Endodermal cell (in vitro differentiated cells): ENCODE measurements at regions not wholly inside any gene's neighbourhood (a gene's known extent, or its start where the extent isn't known, plus 50 kb on each side); places are given as distances from the start of the nearest gene placed in this dataset.

Experiments
- DNase-seq: peaks from one replicate; pipeline ENCODE4 v3.0.0-alpha.2; 2017
- H3K27ac ChIP-seq: 2 replicates; pipeline ENCODE4 v1.5.1; 2013; ENCODE audit warnings: mild to moderate bottlenecking, low read depth, low read length, moderate library complexity
- H3K27me3 ChIP-seq: 2 replicates; pipeline ENCODE4 v1.6.1; 2013; ENCODE audit warnings: mild to moderate bottlenecking, low read length, moderate library complexity; ENCODE audit not compliant: insufficient read depth, control insufficient read depth, poor library complexity, severe bottlenecking
- H3K36me3 ChIP-seq: 2 replicates; pipeline ENCODE4 v1.7.0; 2013; ENCODE audit warnings: mild to moderate bottlenecking, low read length, moderate library complexity; ENCODE audit not compliant: control insufficient read depth, insufficient read depth
- H3K4me1 ChIP-seq: one replicate; pipeline ENCODE4 v1.7.0; 2013; ENCODE audit warnings: low read length; ENCODE audit not compliant: control insufficient read depth, insufficient read depth
- H3K4me3 ChIP-seq: 2 replicates; pipeline ENCODE4 v1.5.1; 2013; ENCODE audit warnings: mild to moderate bottlenecking, low read length, moderate library complexity
- H3K9ac ChIP-seq: 2 replicates; pipeline ENCODE4 v1.6.1; 2013; ENCODE audit warnings: mild to moderate bottlenecking, low read length, moderate library complexity; ENCODE audit not compliant: poor library complexity, severe bottlenecking; ENCODE audit errors: extremely low read depth
- H3K9me3 ChIP-seq: 2 replicates; pipeline ENCODE4 v1.6.1; 2013; ENCODE audit warnings: mild to moderate bottlenecking, low read length, moderate library complexity; ENCODE audit not compliant: control insufficient read depth
- H3K27ac Mint-ChIP-seq: 2 replicates; pipeline ENCODE4 v1.8.0; 2020; ENCODE audit warnings: mixed read lengths
- H3K27me3 Mint-ChIP-seq: 2 replicates; pipeline ENCODE4 v1.8.0; 2021; ENCODE audit warnings: mild to moderate bottlenecking, mixed read lengths; ENCODE audit not compliant: insufficient read depth
- H3K36me3 Mint-ChIP-seq: 2 replicates; pipeline ENCODE4 v1.8.0; 2020; ENCODE audit warnings: low read depth, mixed read lengths
- H3K4me1 Mint-ChIP-seq: 2 replicates; pipeline ENCODE4 v1.8.0; 2020; ENCODE audit warnings: mixed read lengths
- H3K4me3 Mint-ChIP-seq: 2 replicates; pipeline ENCODE4 v1.8.0; 2020; ENCODE audit warnings: mild to moderate bottlenecking, moderate library complexity, mixed read lengths
- H3K9me3 Mint-ChIP-seq: 2 replicates; pipeline ENCODE4 v1.8.0; 2020; ENCODE audit warnings: mild to moderate bottlenecking, mixed read lengths
- WGBS, 2 experiments: methylation state at CpG; one replicate each; pipeline versions ENCODE4 v1.1.5 to v1.1.7; 2013; ENCODE audit warnings: missing lambda C conversion rate in 2 of 2, mixed read lengths in 1 of 2; ENCODE audit not compliant: insufficient coverage in 1 of 2, insufficient read length in 1 of 2; 5-methylcytosine and 5-hydroxymethylcytosine counted together
- TF ChIP-seq, protein P1 (sequence below): fragments of 200-600 bp; sonication (generic); conservative IDR thresholded peaks from 2 replicates; pipeline ENCODE4 v1.5.0; 2021; ENCODE audit warnings: antibody characterized with exemption, mild to moderate bottlenecking

DNA sequence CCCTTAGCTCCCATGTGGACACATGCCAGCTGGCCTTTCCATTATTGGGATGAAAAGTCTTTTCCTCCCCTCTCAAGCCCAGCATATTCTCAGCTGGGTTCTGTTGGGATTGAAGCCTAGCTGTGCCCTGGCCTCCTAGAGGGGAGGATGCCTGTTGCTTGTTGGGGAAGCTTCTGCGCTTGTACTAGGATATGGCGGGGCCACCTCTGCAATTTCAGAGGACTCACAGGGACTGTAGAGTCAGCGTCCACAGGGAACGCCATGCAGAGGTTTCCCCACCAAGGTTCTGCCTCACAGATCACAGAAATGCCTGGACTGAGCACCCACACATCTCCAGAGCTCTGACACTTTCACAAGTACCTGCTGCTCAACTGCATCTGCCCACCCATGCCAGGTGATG is 288.7 kb upstream of the FOXQ1 start:
- WGBS, 2 experiments, result 91 to 100% methylated on average over 4 of the region's 4 CpGs

DNA sequence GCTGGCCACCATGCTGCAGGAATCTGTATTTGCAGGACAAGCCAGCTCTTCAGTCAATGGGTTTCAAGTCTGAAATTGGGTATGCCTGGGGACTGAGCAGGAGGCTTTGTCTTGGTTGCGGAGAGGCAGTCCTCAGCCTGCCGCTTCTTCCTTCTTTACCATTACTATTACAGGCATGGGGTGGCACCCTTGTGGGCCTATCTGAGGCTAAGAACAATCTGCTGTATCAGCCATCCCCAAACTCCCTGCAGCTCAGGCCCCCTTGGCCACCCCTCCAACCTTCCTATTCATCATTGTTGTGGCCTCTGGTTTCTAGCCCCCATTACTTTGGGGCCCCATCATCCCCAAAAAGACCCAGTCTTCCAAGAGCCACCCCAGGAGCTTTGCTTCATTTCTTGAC is 289.2 kb upstream of the FOXQ1 start:
- Histone ChIP-seq H3K36me3 (no peaks in the 10 kb centered on the region), H3K9ac (no peak overlapping the region), H3K27ac (no peak overlapping the region), H3K4me3 (no peak overlapping the region), H3K27me3 (peaks cover 36% of the 10 kb centered on the region), H3K4me1 (peaks cover 2% of the 10 kb centered on the region), H3K9me3 (peaks cover 6% of the 10 kb centered on the region)
- H3K4me1 Mint-ChIP-seq, result peaks cover 8% of the 10 kb centered on the region
- TF ChIP-seq, protein P1, sequence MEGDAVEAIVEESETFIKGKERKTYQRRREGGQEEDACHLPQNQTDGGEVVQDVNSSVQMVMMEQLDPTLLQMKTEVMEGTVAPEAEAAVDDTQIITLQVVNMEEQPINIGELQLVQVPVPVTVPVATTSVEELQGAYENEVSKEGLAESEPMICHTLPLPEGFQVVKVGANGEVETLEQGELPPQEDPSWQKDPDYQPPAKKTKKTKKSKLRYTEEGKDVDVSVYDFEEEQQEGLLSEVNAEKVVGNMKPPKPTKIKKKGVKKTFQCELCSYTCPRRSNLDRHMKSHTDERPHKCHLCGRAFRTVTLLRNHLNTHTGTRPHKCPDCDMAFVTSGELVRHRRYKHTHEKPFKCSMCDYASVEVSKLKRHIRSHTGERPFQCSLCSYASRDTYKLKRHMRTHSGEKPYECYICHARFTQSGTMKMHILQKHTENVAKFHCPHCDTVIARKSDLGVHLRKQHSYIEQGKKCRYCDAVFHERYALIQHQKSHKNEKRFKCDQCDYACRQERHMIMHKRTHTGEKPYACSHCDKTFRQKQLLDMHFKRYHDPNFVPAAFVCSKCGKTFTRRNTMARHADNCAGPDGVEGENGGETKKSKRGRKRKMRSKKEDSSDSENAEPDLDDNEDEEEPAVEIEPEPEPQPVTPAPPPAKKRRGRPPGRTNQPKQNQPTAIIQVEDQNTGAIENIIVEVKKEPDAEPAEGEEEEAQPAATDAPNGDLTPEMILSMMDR, result no peak
- no peak overlapping the region for H3K27ac Mint-ChIP-seq
- no peak for DNase-seq
- peaks cover 5% of the 10 kb centered on the region for H3K9me3 Mint-ChIP-seq
- no peak overlapping the region for H3K4me3 Mint-ChIP-seq
- H3K36me3 Mint-ChIP-seq, result no peaks in the 10 kb centered on the region
- H3K27me3 Mint-ChIP-seq, result peaks cover 40% of the 10 kb centered on the region
- WGBS, 2 experiments, result 80 to 95% methylated on average over 1 to 2 of the region's 2 CpGs

More for the DNA sequence above, 288.7 kb upstream of the FOXQ1 start:
- H3K27ac Mint-ChIP-seq, result no peak overlapping the region
- no peaks in the 10 kb centered on the region for H3K36me3 Mint-ChIP-seq
- no peak for DNase-seq
- H3K27me3 ChIP-seq, result peaks cover 36% of the 10 kb centered on the region
- H3K27ac ChIP-seq, result no peak overlapping the region
- peaks cover 2% of the 10 kb centered on the region for H3K4me1 ChIP-seq
- H3K36me3 ChIP-seq, result no peaks in the 10 kb centered on the region
- peaks cover 41% of the 10 kb centered on the region for H3K27me3 Mint-ChIP-seq
- H3K4me3 Mint-ChIP-seq, result no peak overlapping the region
- TF ChIP-seq, protein P1, result no peak
- H3K9ac ChIP-seq, result no peak overlapping the region
- no peak overlapping the region for H3K4me3 ChIP-seq
- H3K9me3 ChIP-seq, result peaks cover 6% of the 10 kb centered on the region
- peaks cover 13% of the 10 kb centered on the region for H3K4me1 Mint-ChIP-seq
- peaks cover 5% of the 10 kb centered on the region for H3K9me3 Mint-ChIP-seq

DNA sequence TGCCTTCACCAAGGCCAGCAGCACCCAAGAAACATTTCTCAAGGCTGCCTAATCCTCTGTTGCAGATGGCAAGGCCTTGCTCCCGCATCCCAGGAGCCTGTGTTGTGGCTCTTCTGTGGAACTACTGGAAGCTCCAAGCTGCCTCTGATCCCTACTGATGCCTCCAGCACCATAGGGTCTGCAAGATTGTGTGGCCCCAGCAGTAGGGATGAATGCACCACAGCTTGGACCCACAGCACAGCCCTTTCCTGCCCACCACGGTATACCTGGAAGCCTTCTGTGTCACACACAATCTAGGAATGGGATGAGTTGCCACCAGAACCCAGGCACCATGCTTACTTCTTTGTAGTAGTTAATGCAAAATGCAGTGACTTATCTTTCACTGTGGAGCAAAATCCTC is 291.1 kb upstream of the FOXQ1 start:
- H3K36me3 Mint-ChIP-seq, result no peaks in the 10 kb centered on the region
- Histone ChIP-seq H3K9ac (no peak overlapping the region), H3K4me3 (no peak overlapping the region), H3K27ac (no peak overlapping the region), H3K36me3 (no peaks in the 10 kb centered on the region), H3K9me3 (peaks cover 6% of the 10 kb centered on the region), H3K4me1 (peaks cover 2% of the 10 kb centered on the region), H3K27me3 (peaks cover 19% of the 10 kb centered on the region)
- peaks cover 27% of the 10 kb centered on the region for H3K27me3 Mint-ChIP-seq
- H3K4me1 Mint-ChIP-seq, result no peaks in the 10 kb centered on the region
- TF ChIP-seq, protein P1, result no peak
- 91 to 100% methylated on average over 1 to 2 of the region's 2 CpGs for WGBS, 2 experiments
- no peak overlapping the region for H3K4me3 Mint-ChIP-seq
- no peak overlapping the region for H3K27ac Mint-ChIP-seq
- H3K9me3 Mint-ChIP-seq, result peaks cover 5% of the 10 kb centered on the region
- DNase-seq, result no peak
